HCT116 (cell line): ENCODE measurements at regions not wholly inside any gene's neighbourhood (a gene's known extent, or its start where the extent isn't known, plus 50 kb on each side); places are given as distances from the start of the nearest gene placed in this dataset.

Experiments
- ATAC-seq: fragments of 200-7000 bp; cut with Tn5 transposase; 2 replicates; pipeline ENCODE4 v1.9.1; 2020; ENCODE audit warnings: mild to moderate bottlenecking, moderate library complexity
- BruUV-seq: library from RNA; stranded (reverse); fragments of 400-500 nt; replicated peaks from 2 replicates; lab custom pipeline; 2021; lab: Mats Ljungman, UMichigan
- CTCF ChIA-PET: fragments of 300-600 bp; sonication (Branson Sonifier 250); formaldehyde crosslinking; loops from one replicate; lab custom pipeline; 2021; ENCODE audit warnings: antibody characterized with exemption; lab: Charles Lee
- POLR2A ChIA-PET: fragments of 300-600, 350-600 bp; sonication (Branson Sonifier 250); formaldehyde crosslinking; loops from one replicate; lab custom pipeline; 2021; ENCODE audit warnings: antibody characterized with exemption; lab: Charles Lee
- RAD21 ChIA-PET, 2 experiments: fragments of 300-600 bp; sonication (Branson Sonifier 250); formaldehyde crosslinking; loops; one replicate each; lab custom pipeline; 2023; ENCODE audit warnings: low total read pairs in 2 of 2; ENCODE audit not compliant: uncharacterized antibody in 2 of 2, unreplicated experiment in 2 of 2, low non-redundant PET in 1 of 2; lab: Charles Lee
- DNase-seq: peaks from one replicate; pipeline ENCODE4 v3.0.0-alpha.2; 2010; ENCODE audit warnings: low read depth, low spot score
- H2AFZ ChIP-seq: fragments of 200-600 bp; shearing (Covaris generic), sonication (generic); 2 replicates; pipeline ENCODE4 v1.6.1; 2017; ENCODE audit warnings: low read depth, mixed run types, mixed read lengths, antibody characterized with exemption, low read length; ENCODE audit not compliant: poor library complexity, severe bottlenecking
- H3K27ac ChIP-seq: 2 replicates; pipeline ENCODE4 v1.5.1; 2012; ENCODE audit warnings: low read depth, low read length
- H3K27me3 ChIP-seq: fragments of 200-600 bp; sonication (generic); 2 replicates; pipeline ENCODE4 v1.6.1; 2016; ENCODE audit warnings: mixed run types, low read length, mixed read lengths; ENCODE audit not compliant: insufficient read depth
- H3K36me3 ChIP-seq, 2 experiments: fragments of 200-500 bp in 1 of 2; fragments of 200-600 bp in 1 of 2; sonication (Bioruptor generic) in 1 of 2; sonication (generic) in 1 of 2; 2 replicates each; pipeline versions ENCODE4 v1.5.1 to v1.6.1; 2014 to 2016; ENCODE audit warnings: low read length in 2 of 2, inconsistent platforms in 1 of 2, mixed read lengths in 1 of 2, mixed run types in 1 of 2; ENCODE audit not compliant: insufficient read depth in 2 of 2, control insufficient read depth in 1 of 2
- H3K4me1 ChIP-seq, 2 experiments: fragments of 200-600 bp in 1 of 2; sonication (generic) in 1 of 2; 2 replicates each; pipeline versions ENCODE4 v1.5.1 to v1.6.1; 2012 to 2017; ENCODE audit warnings: low read length in 2 of 2, inconsistent platforms in 1 of 2, mild to moderate bottlenecking in 1 of 2, mixed read lengths in 1 of 2, mixed run types in 1 of 2, moderate library complexity in 1 of 2; ENCODE audit not compliant: insufficient read depth in 2 of 2, control insufficient read depth in 1 of 2
- H3K4me2 ChIP-seq: fragments of 200-600 bp; sonication (generic); 2 replicates; pipeline ENCODE4 v1.6.1; 2017; ENCODE audit warnings: mixed run types, low read length, mixed read lengths
- H3K4me3 ChIP-seq, 2 experiments: fragments of 200-600 bp in 1 of 2; sonication (generic) in 1 of 2; replicated peaks in 1 of 2; 2 replicates each; pipeline ENCODE4 v1.5.1; 2011 to 2016; ENCODE audit warnings: low read length in 2 of 2, control low read depth in 1 of 2, low read depth in 1 of 2, mild to moderate bottlenecking in 1 of 2, mixed read lengths in 1 of 2, mixed run types in 1 of 2
- H3K79me2 ChIP-seq: fragments of 200-600 bp; sonication (generic); 2 replicates; pipeline ENCODE4 v1.6.1; 2017; ENCODE audit warnings: mild to moderate bottlenecking, mixed run types, low read length, moderate library complexity, mixed read lengths; ENCODE audit not compliant: insufficient read depth
- H3K9ac ChIP-seq: fragments of 200-600 bp; sonication (generic); 2 replicates; pipeline ENCODE4 v1.6.1; 2016; ENCODE audit warnings: low read length, mixed read lengths
- H3K9me2 ChIP-seq: fragments of 200-600 bp; sonication (generic), shearing (Covaris generic); 2 replicates; pipeline ENCODE4 v1.6.1; 2017; ENCODE audit warnings: mixed run types, mild to moderate bottlenecking, moderate library complexity; ENCODE audit not compliant: insufficient read depth
- H3K9me3 ChIP-seq, 2 experiments: fragments of 200-500 bp in 1 of 2; fragments of 200-600 bp in 1 of 2; sonication (Bioruptor generic) in 1 of 2; sonication (generic) in 1 of 2; 2 replicates each; pipeline ENCODE4 v1.6.1; 2014 to 2017; ENCODE audit warnings: low read length in 2 of 2, mixed read lengths in 2 of 2, inconsistent platforms in 1 of 2, low read depth in 1 of 2, mild to moderate bottlenecking in 1 of 2, mixed run types in 1 of 2, moderate library complexity in 1 of 2; ENCODE audit not compliant: control insufficient read depth in 1 of 2, insufficient read depth in 1 of 2
- H4K20me1 ChIP-seq: fragments of 200-600 bp; sonication (generic), shearing (Covaris generic); 2 replicates; pipeline ENCODE4 v1.6.1; 2017; ENCODE audit warnings: mixed run types, mild to moderate bottlenecking, moderate library complexity; ENCODE audit not compliant: insufficient read depth
- CBX3 ChIP-seq: IDR thresholded peaks from 2 replicates; pipeline ENCODE4 v1.6.1; 2012; ENCODE audit warnings: low read depth
- CEBPB ChIP-seq: IDR thresholded peaks from 2 replicates; pipeline ENCODE4 v1.6.1; 2012; ENCODE audit warnings: low read depth
- EGR1 ChIP-seq: IDR thresholded peaks from 2 replicates; pipeline ENCODE4 v1.6.1; 2012; ENCODE audit warnings: low read depth
- ELF1 ChIP-seq: IDR thresholded peaks from 2 replicates; pipeline ENCODE4 v1.6.1; 2012; ENCODE audit warnings: low read depth, borderline replicate concordance
- EZH2 ChIP-seq: fragments of 200-600 bp; sonication (generic); IDR thresholded peaks from 2 replicates; pipeline ENCODE4 v1.6.1; 2017; ENCODE audit warnings: antibody characterized with exemption, mixed run types
- EZH2phosphoT487 ChIP-seq: fragments of 200-600 bp; IDR thresholded peaks from 2 replicates; pipeline ENCODE4 v1.6.1; 2018; ENCODE audit warnings: antibody characterized with exemption, borderline replicate concordance
- FOSL1 ChIP-seq: IDR thresholded peaks from 2 replicates; pipeline ENCODE4 v1.6.1; 2012; ENCODE audit warnings: low read depth
- MAX ChIP-seq: IDR thresholded peaks from 2 replicates; pipeline ENCODE4 v1.6.1; 2012
- POLR2A ChIP-seq: IDR thresholded peaks from 2 replicates; pipeline ENCODE4 v1.7.0; 2011; ENCODE audit warnings: borderline replicate concordance; ENCODE audit not compliant: insufficient read depth, insufficient read length; ENCODE audit errors: extremely low read depth
- RAD21 ChIP-seq: IDR thresholded peaks from 2 replicates; pipeline ENCODE4 v1.6.1; 2012; ENCODE audit warnings: low read depth, mild to moderate bottlenecking
- REST ChIP-seq: IDR thresholded peaks from 2 replicates; pipeline ENCODE4 v1.6.1; 2012; ENCODE audit warnings: low read depth
- SIN3A ChIP-seq: IDR thresholded peaks from 2 replicates; pipeline ENCODE4 v1.6.1; 2012; ENCODE audit warnings: low read depth
- YY1 ChIP-seq: IDR thresholded peaks from 2 replicates; pipeline ENCODE4 v1.6.1; 2011; ENCODE audit warnings: low read length, low read depth, moderate library complexity, mild to moderate bottlenecking; ENCODE audit not compliant: insufficient replicate concordance; ENCODE audit errors: extremely low read depth
- ZFX ChIP-seq: fragments of 450-650 bp; IDR thresholded peaks from 2 replicates; pipeline ENCODE4 v1.6.1; 2017
- ZNF274 ChIP-seq: fragments of 200-500 bp; sonication (Bioruptor generic); IDR thresholded peaks from 2 replicates; pipeline ENCODE4 v1.6.1; 2014; ENCODE audit warnings: mild to moderate bottlenecking, low read depth, low read length, inconsistent platforms
- intact Hi-C: fragments of 100-400 bp; cut with micrococcal nuclease; formaldehyde crosslinking; loops from 2 replicates; pipeline ENCODE4 v1.10.0; 2022

GRCh38 chr1:191589536-191589935 lies 568.7 kb upstream of the RGS18 start:
- Histone ChIP-seq H3K4me3 (no peak overlapping the region), H3K4me1 (no peaks in the 10 kb centered on the region), H3K79me2 (no peaks in the 10 kb centered on the region), H4K20me1 (no peaks in the 10 kb centered on the region), H2AFZ (no peak overlapping the region), H3K36me3 (no peaks in the 10 kb centered on the region), H3K4me2 (no peak overlapping the region), H3K9me2 (no peaks in the 10 kb centered on the region)
- no peak for ATAC-seq
- no TSS peak for BruUV-seq
- CTCF ChIA-PET: no interaction called here
- no peak for TF ChIP-seq YY1
- TF ChIP-seq EGR1: no peak
- no peak for TF ChIP-seq FOSL1
- TF ChIP-seq, all 23 proteins: peak for 0
- ChIA-PET POLR2A (no interaction called here), RAD21 (no interaction called here)
- H3K9me3 ChIP-seq: no peaks in the 10 kb centered on the region
- intact Hi-C loops: no loop called here
- H3K27me3 ChIP-seq: no peaks in the 10 kb centered on the region
- no peak for DNase-seq
- no peak overlapping the region for H3K27ac ChIP-seq
- no peak overlapping the region for H3K9ac ChIP-seq

GRCh38 chr1:191590578-191590977 lies 567.7 kb upstream of the RGS18 start:
- H3K9me2 ChIP-seq: no peaks in the 10 kb centered on the region
- CTCF ChIA-PET: no interaction called here
- no TSS peak for BruUV-seq

More at GRCh38 chr1:191590578-191590977, 567.7 kb upstream of the RGS18 start:
- no peaks in the 10 kb centered on the region for H3K27me3 ChIP-seq
- DNase-seq (no peak), ATAC-seq (no peak)
- no peaks in the 10 kb centered on the region for H3K79me2 ChIP-seq
- no peak overlapping the region for H2AFZ ChIP-seq
- no peak overlapping the region for H3K4me2 ChIP-seq
- H3K36me3 ChIP-seq: no peaks in the 10 kb centered on the region
- no peaks in the 10 kb centered on the region for H4K20me1 ChIP-seq
- no peak overlapping the region for H3K4me3 ChIP-seq
- TF ChIP-seq ZFX (no peak), CBX3 (no peak), MAX (no peak), ELF1 (no peak), EGR1 (no peak), RAD21 (no peak), ZNF274 (no peak), FOSL1 (no peak), CEBPB (no peak), EZH2phosphoT487 (no peak), SIN3A (no peak), POLR2A (no peak), EZH2 (no peak), REST (no peak)
- no peaks in the 10 kb centered on the region for H3K9me3 ChIP-seq
- no peaks in the 10 kb centered on the region for H3K4me1 ChIP-seq
- RAD21 ChIA-PET: no interaction called here
- no peak overlapping the region for H3K27ac ChIP-seq
- H3K9ac ChIP-seq: no peak overlapping the region
- POLR2A ChIA-PET: no interaction called here
- intact Hi-C loops: no loop called here
